ENCODE measurements at regions not wholly inside any gene's neighbourhood (a gene's known extent, or its start where the extent isn't known, plus 50 kb on each side); places are given as distances from the start of the nearest gene placed in this dataset.

GRCh38 chr6:26269531-26270485 is 95.2 kb upstream of the BTN3A2 start:
- TF ChIP-seq CTCF (conservative IDR thresholded peaks at IDR 0.05; ENCODE audit: low read length) (no peak), EZH2phosphoT487 (IDR thresholded peaks at IDR 0.05; ENCODE audit: borderline replicate concordance) (no peak)
- no peaks in the 10 kb centered on the region for H3K9me3 ChIP-seq (ENCODE audit: insufficient read depth, low read depth, low read length)
- peaks cover 21% of the 10 kb centered on the region for H3K4me1 ChIP-seq (ENCODE audit: insufficient read depth, low read length, poor library complexity, severe bottlenecking)
- no peaks in the 10 kb centered on the region for H4K20me1 ChIP-seq (ENCODE audit: insufficient read depth, low read length, poor library complexity, severe bottlenecking)
- peak overlapping the region; percentile 95 for H3K4me3 ChIP-seq (ENCODE audit: low read length, poor library complexity, severe bottlenecking)
- no peaks in the 10 kb centered on the region for H3K9me2 ChIP-seq (replicated peaks; ENCODE audit: low read depth, low read length)
- H3K79me2 ChIP-seq (ENCODE audit: insufficient read depth, low read length) = peaks cover 17% of the 10 kb centered on the region; the same call in 1 of the 2 replicates
- no peak overlapping the region for H2AFZ ChIP-seq (ENCODE audit: low read length)
- peak overlapping the region; percentile 97 for H3K9ac ChIP-seq (ENCODE audit: low read depth, low read length, poor library complexity, severe bottlenecking)
- H3K4me2 ChIP-seq (ENCODE audit: low read depth, low read length, poor library complexity, severe bottlenecking) = peak overlapping the region; percentile 89
- H3F3A ChIP-seq (ENCODE audit: low read depth) = peaks cover 17% of the 10 kb centered on the region
- H3K27me3 ChIP-seq (ENCODE audit: insufficient read depth, low read length, poor library complexity, severe bottlenecking) = no peaks in the 10 kb centered on the region
- no peaks in the 10 kb centered on the region for H3K36me3 ChIP-seq (ENCODE audit: insufficient read depth, low read length)

GRCh38 chr6:26270486-26270861 is 94.5 kb upstream of the BTN3A2 start:
- Histone ChIP-seq H4K20me1 (ENCODE audit: insufficient read depth, low read length, poor library complexity, severe bottlenecking) (no peaks in the 10 kb centered on the region), H3K9ac (ENCODE audit: low read depth, low read length, poor library complexity, severe bottlenecking) (peak overlapping the region; percentile 97), H3K9me2 (replicated peaks; ENCODE audit: low read depth, low read length) (no peaks in the 10 kb centered on the region), H3F3A (ENCODE audit: low read depth) (peaks cover 17% of the 10 kb centered on the region), H3K4me1 (ENCODE audit: insufficient read depth, low read length, poor library complexity, severe bottlenecking) (peaks cover 26% of the 10 kb centered on the region), H2AFZ (ENCODE audit: low read length) (no peak overlapping the region), H3K36me3 (ENCODE audit: insufficient read depth, low read length) (no peaks in the 10 kb centered on the region), H3K79me2 (ENCODE audit: insufficient read depth, low read length) (peaks cover 17% of the 10 kb centered on the region; the same call in 1 of the 2 replicates), H3K4me2 (ENCODE audit: low read depth, low read length, poor library complexity, severe bottlenecking) (peak overlapping the region; percentile 89), H3K27me3 (ENCODE audit: insufficient read depth, low read length, poor library complexity, severe bottlenecking) (no peaks in the 10 kb centered on the region), H3K9me3 (ENCODE audit: insufficient read depth, low read depth, low read length) (no peaks in the 10 kb centered on the region), H3K4me3 (ENCODE audit: low read length, poor library complexity, severe bottlenecking) (peak overlapping the region; percentile 95)
- TF ChIP-seq CTCF (conservative IDR thresholded peaks at IDR 0.05; ENCODE audit: low read length) (peak; percentile 23; the same call in 1 of the 2 replicates), EZH2phosphoT487 (IDR thresholded peaks at IDR 0.05; ENCODE audit: borderline replicate concordance) (no peak)

- H3K9ac ChIP-seq (ENCODE audit: low read depth, low read length, poor library complexity, severe bottlenecking) = peak overlapping the region; percentile 97
- TF ChIP-seq CTCF (conservative IDR thresholded peaks at IDR 0.05; ENCODE audit: low read length) (no peak), EZH2phosphoT487 (IDR thresholded peaks at IDR 0.05; ENCODE audit: borderline replicate concordance) (no peak)
- H3K27me3 ChIP-seq (ENCODE audit: insufficient read depth, low read length, poor library complexity, severe bottlenecking) = no peaks in the 10 kb centered on the region
- H3F3A ChIP-seq (ENCODE audit: low read depth) = peaks cover 17% of the 10 kb centered on the region
- no peaks in the 10 kb centered on the region for H3K9me2 ChIP-seq (replicated peaks; ENCODE audit: low read depth, low read length)
- peak overlapping the region; percentile 13; the same call in 1 of the 2 replicates for H2AFZ ChIP-seq (ENCODE audit: low read length)
- H3K4me1 ChIP-seq (ENCODE audit: insufficient read depth, low read length, poor library complexity, severe bottlenecking) = peaks cover 26% of the 10 kb centered on the region
- no peaks in the 10 kb centered on the region for H3K36me3 ChIP-seq (ENCODE audit: insufficient read depth, low read length)
- H3K4me2 ChIP-seq (ENCODE audit: low read depth, low read length, poor library complexity, severe bottlenecking) = peak overlapping the region; percentile 89
- H3K79me2 ChIP-seq (ENCODE audit: insufficient read depth, low read length) = peaks cover 17% of the 10 kb centered on the region; the same call in 1 of the 2 replicates
- peak overlapping the region; percentile 95 for H3K4me3 ChIP-seq (ENCODE audit: low read length, poor library complexity, severe bottlenecking)
- no peaks in the 10 kb centered on the region for H4K20me1 ChIP-seq (ENCODE audit: insufficient read depth, low read length, poor library complexity, severe bottlenecking)
- H3K9me3 ChIP-seq (ENCODE audit: insufficient read depth, low read depth, low read length) = no peaks in the 10 kb centered on the region
Measured at GRCh38 chr6:26270903-26271667, 93.9 kb upstream of the BTN3A2 start.
